ENCODE measurements at regions not wholly inside any gene's neighbourhood (a gene's known extent, or its start where the extent isn't known, plus 50 kb on each side); places are given as distances from the start of the nearest gene placed in this dataset.
"Not testable (repeated sequence)": the region's sequence is repeated elsewhere in the genome, so short reads cannot be mapped to it uniquely, and the experiment has no call there.

- TF ChIP-seq, protein P1, sequence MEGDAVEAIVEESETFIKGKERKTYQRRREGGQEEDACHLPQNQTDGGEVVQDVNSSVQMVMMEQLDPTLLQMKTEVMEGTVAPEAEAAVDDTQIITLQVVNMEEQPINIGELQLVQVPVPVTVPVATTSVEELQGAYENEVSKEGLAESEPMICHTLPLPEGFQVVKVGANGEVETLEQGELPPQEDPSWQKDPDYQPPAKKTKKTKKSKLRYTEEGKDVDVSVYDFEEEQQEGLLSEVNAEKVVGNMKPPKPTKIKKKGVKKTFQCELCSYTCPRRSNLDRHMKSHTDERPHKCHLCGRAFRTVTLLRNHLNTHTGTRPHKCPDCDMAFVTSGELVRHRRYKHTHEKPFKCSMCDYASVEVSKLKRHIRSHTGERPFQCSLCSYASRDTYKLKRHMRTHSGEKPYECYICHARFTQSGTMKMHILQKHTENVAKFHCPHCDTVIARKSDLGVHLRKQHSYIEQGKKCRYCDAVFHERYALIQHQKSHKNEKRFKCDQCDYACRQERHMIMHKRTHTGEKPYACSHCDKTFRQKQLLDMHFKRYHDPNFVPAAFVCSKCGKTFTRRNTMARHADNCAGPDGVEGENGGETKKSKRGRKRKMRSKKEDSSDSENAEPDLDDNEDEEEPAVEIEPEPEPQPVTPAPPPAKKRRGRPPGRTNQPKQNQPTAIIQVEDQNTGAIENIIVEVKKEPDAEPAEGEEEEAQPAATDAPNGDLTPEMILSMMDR (IDR thresholded peaks at IDR 0.05), result not testable (repeated sequence)
- not testable (repeated sequence) for TF ChIP-seq POLR2A (IDR thresholded peaks at IDR 0.05)
These were observed 628.4 kb upstream of the GJE1 start for GRCh38 chr6:141504318-141504717.

Measured in heart left ventricle (tissue), 13 donors.